Thyroid gland (tissue), 4 donors: ENCODE measurements at regions not wholly inside any gene's neighbourhood (a gene's known extent, or its start where the extent isn't known, plus 50 kb on each side); places are given as distances from the start of the nearest gene placed in this dataset.

Experiments used
- DNase-seq, 2 donors: peaks; one replicate each; pipeline ENCODE4 v3.0.0-alpha.2; 2019
- H3K27ac ChIP-seq, 3 donors: fragments of 200-600 bp; sonication (generic); 1 replicate in 2 of 3; 2 replicates in 1 of 3; pipeline ENCODE4 v1.5.1; 2016 to 2019; ENCODE audit warnings: mild to moderate bottlenecking in 1 of 3, moderate library complexity in 1 of 3
- H3K27me3 ChIP-seq: fragments of 200-600 bp; sonication (generic); one replicate; pipeline ENCODE4 v1.5.1; 2019
- H3K36me3 ChIP-seq, 2 donors: fragments of 200-600 bp; sonication (generic); one replicate each; pipeline ENCODE4 v1.5.1; 2016 to 2019
- H3K4me1 ChIP-seq, 2 donors: fragments of 200-600 bp; sonication (generic); one replicate each; pipeline ENCODE4 v1.5.1; 2017 to 2019
- H3K4me3 ChIP-seq, 3 donors: fragments of 200-600 bp; sonication (generic); replicated peaks in 1 of 3; 1 replicate in 2 of 3; 2 replicates in 1 of 3; pipeline ENCODE4 v1.5.1; 2016; ENCODE audit warnings: mild to moderate bottlenecking in 1 of 3
- H3K9me3 ChIP-seq: fragments of 200-600 bp; sonication (generic); one replicate; pipeline ENCODE4 v1.5.1; 2017
- POLR2A ChIP-seq, 2 donors: fragments of 450-650 bp; IDR thresholded peaks; one replicate each; pipeline ENCODE4 v1.6.1; 2017; ENCODE audit warnings: antibody characterized with exemption in 2 of 2, mild to moderate bottlenecking in 2 of 2, moderate library complexity in 1 of 2
- WGBS, 2 donors: methylation state at CpG; one replicate each; pipeline ENCODE4 v1.1.5; 2017; 5-methylcytosine and 5-hydroxymethylcytosine counted together
- intact Hi-C: fragments of 100-400 bp; cut with DNase I; formaldehyde crosslinking; loops from one replicate; pipeline ENCODE4 v1.15.1; 2023
- TF ChIP-seq, protein P1 (sequence below), 6 experiments: fragments of 200-600 bp in 3 of 6; fragments of 450-650 bp in 3 of 6; sonication (generic) in 3 of 6; IDR thresholded peaks; one replicate each; pipeline ENCODE4 v1.5.1; 2016 to 2019; ENCODE audit warnings: antibody characterized with exemption in 6 of 6, mild to moderate bottlenecking in 2 of 6, inconsistent platforms in 1 of 6, moderate library complexity in 1 of 6

DNA sequence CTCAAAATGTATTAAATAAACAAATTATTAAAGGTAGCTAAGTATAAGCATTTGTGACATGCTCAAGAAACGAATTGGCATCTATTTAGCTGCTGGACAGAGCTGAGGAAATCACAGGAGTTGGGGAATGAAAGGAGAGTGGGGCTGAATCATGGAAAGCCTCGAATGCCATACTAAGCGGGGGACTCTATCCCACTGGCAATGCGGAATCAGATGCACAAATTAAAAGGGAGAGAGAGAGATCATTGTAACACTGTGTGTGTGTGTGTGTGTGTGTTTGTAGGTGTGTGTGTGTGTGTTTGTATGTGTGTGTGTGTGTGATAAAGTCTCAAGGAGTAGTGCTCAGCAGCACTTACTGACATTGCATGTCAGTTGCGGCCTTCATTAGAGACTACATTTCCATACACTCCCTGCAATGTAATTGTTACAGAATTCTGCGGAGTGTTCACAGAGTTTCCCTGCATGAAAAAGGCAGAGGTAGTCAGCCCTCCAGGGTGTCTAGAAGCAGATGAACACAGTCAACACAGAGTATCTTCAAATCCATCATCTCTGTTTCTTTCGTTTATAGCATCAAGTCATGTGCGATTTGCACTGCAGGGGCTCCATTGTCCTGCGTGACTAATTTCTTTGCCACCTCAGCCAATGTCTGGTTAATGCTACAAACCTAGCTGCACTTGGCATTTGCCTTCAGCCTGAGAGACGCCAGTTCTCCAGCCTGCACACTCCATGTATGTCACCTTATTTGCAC, 111.7 kb upstream of the CYRIA start:
- H3K27me3 ChIP-seq, result no peaks in the 10 kb centered on the region

DNA sequence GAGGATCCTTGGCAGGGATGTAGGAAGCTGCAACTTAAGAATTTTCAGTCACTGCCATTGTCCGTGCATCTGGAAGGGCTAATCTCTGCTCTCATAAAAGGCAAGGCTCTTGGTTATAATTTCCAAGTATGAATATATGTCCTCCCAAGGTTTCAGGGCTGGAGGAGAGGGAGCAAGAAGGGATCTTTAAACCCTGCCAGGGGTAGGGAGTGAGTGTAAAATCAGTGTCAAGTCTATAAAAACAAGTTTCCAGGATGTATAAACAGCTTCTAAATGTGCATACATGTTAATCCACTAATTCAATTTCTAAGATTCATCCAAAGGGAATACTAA, 110.2 kb upstream of the CYRIA start:
- WGBS, 2 donors, result 81 to 95% methylated on average over 1 of the region's 1 CpG
- no peak for DNase-seq
- intact Hi-C loops, result loop anchor here (10.0 kb wide), 1 partner anchor 889 kb away; no protein-coding TSS in a partner anchor
- H3K9me3 ChIP-seq, result no peaks in the 10 kb centered on the region
- H3K4me3 ChIP-seq, result no peak overlapping the region
- no peaks in the 10 kb centered on the region for H3K36me3 ChIP-seq
- H3K27ac ChIP-seq, result no peak overlapping the region
- no peaks in the 10 kb centered on the region for H3K4me1 ChIP-seq
- no peaks in the 10 kb centered on the region for H3K27me3 ChIP-seq
- TF ChIP-seq, protein P1, sequence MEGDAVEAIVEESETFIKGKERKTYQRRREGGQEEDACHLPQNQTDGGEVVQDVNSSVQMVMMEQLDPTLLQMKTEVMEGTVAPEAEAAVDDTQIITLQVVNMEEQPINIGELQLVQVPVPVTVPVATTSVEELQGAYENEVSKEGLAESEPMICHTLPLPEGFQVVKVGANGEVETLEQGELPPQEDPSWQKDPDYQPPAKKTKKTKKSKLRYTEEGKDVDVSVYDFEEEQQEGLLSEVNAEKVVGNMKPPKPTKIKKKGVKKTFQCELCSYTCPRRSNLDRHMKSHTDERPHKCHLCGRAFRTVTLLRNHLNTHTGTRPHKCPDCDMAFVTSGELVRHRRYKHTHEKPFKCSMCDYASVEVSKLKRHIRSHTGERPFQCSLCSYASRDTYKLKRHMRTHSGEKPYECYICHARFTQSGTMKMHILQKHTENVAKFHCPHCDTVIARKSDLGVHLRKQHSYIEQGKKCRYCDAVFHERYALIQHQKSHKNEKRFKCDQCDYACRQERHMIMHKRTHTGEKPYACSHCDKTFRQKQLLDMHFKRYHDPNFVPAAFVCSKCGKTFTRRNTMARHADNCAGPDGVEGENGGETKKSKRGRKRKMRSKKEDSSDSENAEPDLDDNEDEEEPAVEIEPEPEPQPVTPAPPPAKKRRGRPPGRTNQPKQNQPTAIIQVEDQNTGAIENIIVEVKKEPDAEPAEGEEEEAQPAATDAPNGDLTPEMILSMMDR (IDR thresholded peaks at IDR 0.05), result no peak
- no peak for TF ChIP-seq POLR2A (IDR thresholded peaks at IDR 0.05)

More for the DNA sequence above, 111.7 kb upstream of the CYRIA start:
- Histone ChIP-seq H3K36me3 (no peaks in the 10 kb centered on the region), H3K9me3 (no peaks in the 10 kb centered on the region), H3K4me1 (no peaks in the 10 kb centered on the region), H3K4me3 (no peak overlapping the region), H3K27ac (no peak overlapping the region)
- intact Hi-C loops, result loop anchor here (10.0 kb wide), 1 partner anchor 888 kb away; no protein-coding TSS in a partner anchor
- 89 to 93% methylated on average over 10 of the region's 10 CpGs for WGBS, 2 donors
- DNase-seq, result no peak
- no peak for TF ChIP-seq POLR2A (IDR thresholded peaks at IDR 0.05)
- TF ChIP-seq, protein P1 (IDR thresholded peaks at IDR 0.05), result no peak

DNA sequence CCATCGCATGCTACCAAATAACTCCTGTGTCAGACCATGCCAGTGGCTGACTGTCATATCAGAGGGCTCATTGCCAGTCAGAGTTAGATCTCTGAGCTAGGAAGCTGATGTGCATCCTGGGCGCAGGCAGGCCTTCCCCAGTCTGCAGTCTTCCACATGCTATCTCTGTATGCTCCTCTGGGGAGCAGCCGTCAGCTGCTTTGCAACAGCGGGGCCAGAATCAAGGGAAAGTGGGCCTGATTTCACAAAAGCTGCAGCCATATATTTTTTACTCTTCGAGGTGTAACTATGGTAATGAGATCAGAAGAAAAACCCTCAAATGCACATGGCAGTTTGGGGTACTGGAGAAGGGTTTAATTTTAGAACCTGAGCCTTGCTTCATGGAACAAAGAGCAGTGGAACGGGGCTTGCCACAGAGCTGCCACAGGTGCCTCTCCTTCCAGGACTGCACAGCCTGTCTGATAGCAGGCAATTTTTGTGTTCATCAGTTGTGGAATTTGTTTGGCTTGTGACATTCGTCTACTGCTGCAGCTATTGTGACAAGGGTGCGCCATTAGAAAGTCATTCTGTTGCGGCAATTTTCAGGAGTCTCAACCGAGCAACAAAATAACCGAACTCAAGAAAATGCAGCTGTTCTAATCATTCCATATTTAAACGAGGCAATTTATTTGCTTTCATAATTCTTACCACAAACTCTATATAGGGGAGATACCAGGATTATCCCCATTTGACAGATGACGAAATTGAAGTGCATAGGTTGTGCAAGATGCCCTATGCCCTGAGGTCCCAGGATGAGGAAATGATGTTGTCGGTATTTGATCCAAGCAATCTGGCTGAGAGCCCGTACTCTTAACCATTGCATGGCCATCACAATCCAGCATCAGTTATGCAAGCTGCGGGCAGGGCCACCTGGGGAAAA, 109.6 kb upstream of the CYRIA start:
- 79 to 80% methylated on average over 15 to 16 of the region's 16 CpGs for WGBS, 2 donors
- peaks cover 0 to 3% of the 10 kb centered on the region in 2 donors for H3K4me1 ChIP-seq
- no peak overlapping the region for H3K4me3 ChIP-seq
- TF ChIP-seq POLR2A (IDR thresholded peaks at IDR 0.05), result no peak
- TF ChIP-seq, protein P1 (IDR thresholded peaks at IDR 0.05), result no peak
- no peak for DNase-seq
- intact Hi-C loops, result loop anchor here (5.0 to 10.0 kb wide), 2 partner anchors 532 to 890 kb away; no protein-coding TSS in a partner anchor
- no peak overlapping the region for H3K27ac ChIP-seq
- H3K27me3 ChIP-seq, result no peaks in the 10 kb centered on the region
- H3K36me3 ChIP-seq, result no peaks in the 10 kb centered on the region
- H3K9me3 ChIP-seq, result no peaks in the 10 kb centered on the region

DNA sequence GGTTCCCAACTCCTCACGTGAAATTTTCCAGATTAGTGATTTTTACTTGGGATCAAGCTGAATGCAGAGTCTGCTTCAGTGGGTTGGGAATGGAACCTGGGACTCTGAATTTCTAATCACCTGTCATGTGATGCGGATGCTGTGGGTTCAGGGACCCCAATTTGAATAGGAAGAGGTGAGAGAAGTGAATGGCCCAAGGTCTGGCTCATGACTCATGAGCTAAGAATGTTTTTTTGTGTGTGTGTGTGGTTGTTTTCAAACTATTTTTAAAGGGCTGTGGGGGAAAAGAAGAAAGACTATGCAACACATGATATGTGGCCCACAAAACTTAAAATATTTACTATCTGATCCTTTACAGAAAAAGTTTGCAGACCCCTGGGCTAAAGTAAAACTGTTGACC, 108.5 kb upstream of the CYRIA start:
- no peak for DNase-seq
- Histone ChIP-seq H3K4me1 (peaks cover 6 to 14% of the 10 kb centered on the region in 2 donors), H3K27ac (no peak overlapping the region), H3K9me3 (no peaks in the 10 kb centered on the region), H3K27me3 (no peaks in the 10 kb centered on the region), H3K4me3 (no peak overlapping the region), H3K36me3 (no peaks in the 10 kb centered on the region)
- intact Hi-C loops, result loop anchor here (5.0 to 10.0 kb wide), 2 partner anchors 533 to 891 kb away; no protein-coding TSS in a partner anchor
- no peak for TF ChIP-seq POLR2A (IDR thresholded peaks at IDR 0.05)
- TF ChIP-seq, protein P1 (IDR thresholded peaks at IDR 0.05), result no peak
- 75 to 87% methylated on average over 2 of the region's 2 CpGs for WGBS, 2 donors
